Liver (tissue), 8 donors: ENCODE measurements at regions not wholly inside any gene's neighbourhood (a gene's known extent, or its start where the extent isn't known, plus 50 kb on each side); places are given as distances from the start of the nearest gene placed in this dataset.

Source experiments
- DNase-seq: peaks from one replicate; pipeline ENCODE4 v3.0.0-alpha.2; 2017; ENCODE audit warnings: low spot score
- H3K27ac ChIP-seq, 2 donors: one replicate each; pipeline ENCODE4 v1.7.0; 2013; ENCODE audit warnings: inconsistent platforms in 2 of 2, low read length in 2 of 2, control low read depth in 1 of 2, low read depth in 1 of 2, mild to moderate bottlenecking in 1 of 2
- H3K27me3 ChIP-seq, 4 donors: one replicate each; pipeline versions ENCODE4 v1.6.1 to v1.7.0; 2013; ENCODE audit warnings: low read length in 3 of 4, inconsistent platforms in 1 of 4, mild to moderate bottlenecking in 1 of 4, moderate library complexity in 1 of 4; ENCODE audit not compliant: control insufficient read depth in 4 of 4, insufficient read depth in 4 of 4
- H3K36me3 ChIP-seq, 4 donors: one replicate each; pipeline versions ENCODE4 v1.6.1 to v1.7.0; 2013; ENCODE audit warnings: low read length in 3 of 4, mild to moderate bottlenecking in 3 of 4, low read depth in 1 of 4, moderate library complexity in 1 of 4; ENCODE audit not compliant: control insufficient read depth in 4 of 4, insufficient read depth in 3 of 4
- H3K4me1 ChIP-seq, 4 donors: one replicate each; pipeline versions ENCODE4 v1.6.1 to v1.7.0; 2013; ENCODE audit warnings: low read length in 3 of 4, mild to moderate bottlenecking in 3 of 4, moderate library complexity in 1 of 4; ENCODE audit not compliant: control insufficient read depth in 4 of 4, insufficient read depth in 4 of 4
- H3K4me3 ChIP-seq, 3 donors: one replicate each; pipeline versions ENCODE4 v1.6.1 to v1.7.0; 2013; ENCODE audit warnings: low read length in 3 of 3, control low read depth in 1 of 3, low read depth in 1 of 3, mild to moderate bottlenecking in 1 of 3
- H3K9ac ChIP-seq, 2 donors: one replicate each; pipeline ENCODE4 v1.7.0; 2013; ENCODE audit warnings: low read length in 2 of 2, mild to moderate bottlenecking in 2 of 2, moderate library complexity in 2 of 2, control low read depth in 1 of 2, low read depth in 1 of 2
- H3K9me3 ChIP-seq, 4 donors: one replicate each; pipeline versions ENCODE4 v1.6.1 to v1.7.0; 2013; ENCODE audit warnings: low read length in 3 of 4; ENCODE audit not compliant: control insufficient read depth in 4 of 4
- ATF3 ChIP-seq: IDR thresholded peaks from 2 replicates; pipeline ENCODE4 v1.6.1; 2016; ENCODE audit warnings: antibody characterized with exemption
- CTCF ChIP-seq: fragments of 150-350 bp; IDR thresholded peaks from 2 replicates; pipeline ENCODE4 v1.5.1; 2017; ENCODE audit warnings: improper control_type of control experiment, low read depth, low read length; ENCODE audit not compliant: missing input control
- EGR1 ChIP-seq, 2 donors: IDR thresholded peaks; 2 replicates each; pipeline ENCODE4 v1.6.1; 2016 to 2018; ENCODE audit warnings: antibody characterized with exemption in 2 of 2, low read depth in 2 of 2
- FOXA1 ChIP-seq: IDR thresholded peaks from 2 replicates; pipeline ENCODE4 v1.6.1; 2016; ENCODE audit warnings: antibody characterized with exemption
- FOXA2 ChIP-seq: IDR thresholded peaks from 2 replicates; pipeline ENCODE4 v1.6.1; 2016; ENCODE audit warnings: antibody characterized with exemption
- GABPA ChIP-seq, 2 donors: IDR thresholded peaks in 1 of 2; conservative IDR thresholded peaks in 1 of 2; 2 replicates each; pipeline ENCODE4 v1.6.1; 2016; ENCODE audit warnings: antibody characterized with exemption in 2 of 2, mild to moderate bottlenecking in 1 of 2, moderate library complexity in 1 of 2
- HNF4A ChIP-seq, 2 donors: conservative IDR thresholded peaks; 2 replicates each; pipeline ENCODE4 v1.6.1; 2016; ENCODE audit warnings: antibody characterized with exemption in 2 of 2, mild to moderate bottlenecking in 2 of 2
- HNF4G ChIP-seq: IDR thresholded peaks from 2 replicates; pipeline ENCODE4 v1.6.1; 2016; ENCODE audit warnings: antibody characterized with exemption
- JUND ChIP-seq, 2 donors: IDR thresholded peaks; 2 replicates each; pipeline ENCODE4 v1.6.1; 2016; ENCODE audit warnings: antibody characterized with exemption in 2 of 2
- MAX ChIP-seq: IDR thresholded peaks from 2 replicates; pipeline ENCODE4 v1.6.1; 2016; ENCODE audit warnings: antibody characterized with exemption
- NR2F2 ChIP-seq: IDR thresholded peaks from 2 replicates; pipeline ENCODE4 v1.6.1; 2016; ENCODE audit warnings: antibody characterized with exemption
- RAD21 ChIP-seq, 2 donors: IDR thresholded peaks; 2 replicates each; pipeline ENCODE4 v1.6.1; 2016; ENCODE audit warnings: antibody characterized with exemption in 2 of 2, mild to moderate bottlenecking in 2 of 2
- REST ChIP-seq: IDR thresholded peaks from 2 replicates; pipeline ENCODE4 v1.6.1; 2016; ENCODE audit warnings: antibody characterized with exemption, mild to moderate bottlenecking
- RXRA ChIP-seq, 2 donors: IDR thresholded peaks; 2 replicates each; pipeline ENCODE4 v1.6.1; 2017 to 2018; ENCODE audit warnings: antibody characterized with exemption in 2 of 2, mild to moderate bottlenecking in 1 of 2
- TAF1 ChIP-seq: conservative IDR thresholded peaks from 2 replicates; pipeline ENCODE4 v1.6.1; 2016; ENCODE audit warnings: antibody characterized with exemption, mild to moderate bottlenecking
- YY1 ChIP-seq: IDR thresholded peaks from 2 replicates; pipeline ENCODE4 v1.6.1; 2016; ENCODE audit warnings: antibody characterized with exemption, mild to moderate bottlenecking
- ZBTB33 ChIP-seq: IDR thresholded peaks from 2 replicates; pipeline ENCODE4 v1.6.1; 2016; ENCODE audit warnings: antibody characterized with exemption
- WGBS: extraction: QIAGEN DNeasy Blood & Tissue Kit; methylation state at CpG from one replicate; pipeline ENCODE4 v1.1.7; 2013; 5-methylcytosine and 5-hydroxymethylcytosine counted together
- donor health status: healthy.
- donor health status: healthy.
- donor health status: healthy.
- donor health status: healthy.
- donor health status: healthy.

GRCh38 chr11:95556011-95556341 is 233.6 kb downstream of the FAM76B start:
- TF ChIP-seq RXRA (IDR thresholded peaks at IDR 0.05) (no peak), ATF3 (no peak), HNF4G (no peak), EGR1 (IDR thresholded peaks at IDR 0.05; ENCODE audit: low read depth in 2 of 2) (no peak), MAX (no peak), FOXA1 (no peak), TAF1 (no peak)
- no peaks in the 10 kb centered on the region for H3K9me3 ChIP-seq
- DNase-seq = no peak

GRCh38 chr11:95554911-95555310 is 234.7 kb downstream of the FAM76B start:
- WGBS = 89% methylated on average over 4 of the region's 4 CpGs
- no peaks in the 10 kb centered on the region for H3K27me3 ChIP-seq
- H3K4me3 ChIP-seq = no peak overlapping the region
- H3K27ac ChIP-seq = no peak overlapping the region
- H3K36me3 ChIP-seq = no peaks in the 10 kb centered on the region
- TF ChIP-seq FOXA1 (no peak), JUND (IDR thresholded peaks at IDR 0.05) (no peak), HNF4A (conservative IDR thresholded peaks at IDR 0.05) (no peak), GABPA (IDR thresholded peaks at IDR 0.05 in 1 of 2, conservative IDR thresholded peaks at IDR 0.05 in 1 of 2) (no peak), MAX (no peak), EGR1 (IDR thresholded peaks at IDR 0.05; ENCODE audit: low read depth in 2 of 2) (no peak)
- no peaks in the 10 kb centered on the region for H3K4me1 ChIP-seq
- no peaks in the 10 kb centered on the region for H3K9me3 ChIP-seq
- H3K9ac ChIP-seq = no peak overlapping the region
- no peak for DNase-seq

More at GRCh38 chr11:95556011-95556341, 233.6 kb downstream of the FAM76B start:
- Histone ChIP-seq H3K4me1 (no peaks in the 10 kb centered on the region), H3K36me3 (no peaks in the 10 kb centered on the region), H3K27me3 (no peaks in the 10 kb centered on the region), H3K9ac (no peak overlapping the region), H3K4me3 (no peak overlapping the region), H3K27ac (no peak overlapping the region)

- Histone ChIP-seq H3K27ac (no peak overlapping the region), H3K36me3 (no peaks in the 10 kb centered on the region), H3K27me3 (no peaks in the 10 kb centered on the region), H3K9me3 (no peaks in the 10 kb centered on the region), H3K9ac (no peak overlapping the region), H3K4me1 (no peaks in the 10 kb centered on the region), H3K4me3 (no peak overlapping the region)
- DNase-seq = no peak
- no peak for TF ChIP-seq FOXA2
- TF ChIP-seq GABPA (IDR thresholded peaks at IDR 0.05 in 1 of 2, conservative IDR thresholded peaks at IDR 0.05 in 1 of 2) = no peak
- no peak for TF ChIP-seq RAD21 (IDR thresholded peaks at IDR 0.05)
- TF ChIP-seq JUND (IDR thresholded peaks at IDR 0.05) = no peak
- no peak for TF ChIP-seq CTCF
- WGBS = 97% methylated on average over 2 of the region's 2 CpGs
These were observed 240.3 kb downstream of the FAM76B start for GRCh38 chr11:95549301-95549700.

- Histone ChIP-seq H3K27ac (no peak overlapping the region), H3K4me3 (no peak overlapping the region), H3K4me1 (no peaks in the 10 kb centered on the region), H3K27me3 (no peaks in the 10 kb centered on the region), H3K9me3 (no peaks in the 10 kb centered on the region), H3K9ac (no peak overlapping the region), H3K36me3 (no peaks in the 10 kb centered on the region)
- TF ChIP-seq GABPA (IDR thresholded peaks at IDR 0.05 in 1 of 2, conservative IDR thresholded peaks at IDR 0.05 in 1 of 2) (no peak), YY1 (no peak), ZBTB33 (no peak), HNF4A (conservative IDR thresholded peaks at IDR 0.05) (no peak), JUND (IDR thresholded peaks at IDR 0.05) (no peak), MAX (no peak), NR2F2 (no peak), REST (no peak)
- DNase-seq = no peak
These were observed 241.2 kb downstream of the FAM76B start for GRCh38 chr11:95548416-95548815.
